Activated CD8-positive, alpha-beta memory T cell treated with anti-CD3 and anti-CD28 coated beads, Interleukin-2, amount 10 ng/mL, durations not matched to agents 7 days and 5 days (primary cell): ENCODE measurements at regions not wholly inside any gene's neighbourhood (a gene's known extent, or its start where the extent isn't known, plus 50 kb on each side); places are given as distances from the start of the nearest gene placed in this dataset.

Experiments used
- ATAC-seq: fragments of 150-1000 bp; cut with Tn5 transposase; one replicate; pipeline ENCODE4 v1.10.0; 2021; ENCODE audit warnings: moderate library complexity
- CTCF ChIA-PET: fragments of 350-600 bp; sonication (Branson Sonifier 250); formaldehyde crosslinking; loops from one replicate; lab custom pipeline; 2021; ENCODE audit warnings: antibody characterized with exemption; lab: Charles Lee
- DNase-seq: peaks from one replicate; pipeline ENCODE4 v3.0.0-alpha.2; 2020
- H3K27ac Mint-ChIP-seq: one replicate; pipeline ENCODE4 v1.8.0; 2021; ENCODE audit warnings: mild to moderate bottlenecking, mixed read lengths
- H3K27me3 Mint-ChIP-seq: one replicate; pipeline ENCODE4 v1.8.0; 2021; ENCODE audit warnings: mixed read lengths
- H3K36me3 Mint-ChIP-seq: one replicate; pipeline ENCODE4 v1.8.0; 2021; ENCODE audit warnings: mild to moderate bottlenecking, mixed read lengths
- H3K4me1 Mint-ChIP-seq: one replicate; pipeline ENCODE4 v1.8.0; 2021; ENCODE audit warnings: mixed read lengths
- H3K4me3 Mint-ChIP-seq: one replicate; pipeline ENCODE4 v1.8.0; 2021; ENCODE audit warnings: mild to moderate bottlenecking, moderate library complexity, mixed read lengths
- H3K9me3 Mint-ChIP-seq: one replicate; pipeline ENCODE4 v1.8.0; 2022; ENCODE audit warnings: low read depth, mixed read lengths

GRCh38 chr1:199335496-199335895 is 692.0 kb upstream of the NR5A2 start:
- CTCF ChIA-PET = no interaction called here
- Mint-ChIP-seq H3K4me3 (no peak overlapping the region), H3K27me3 (peaks cover 16% of the 10 kb centered on the region), H3K4me1 (no peaks in the 10 kb centered on the region), H3K27ac (no peak overlapping the region), H3K36me3 (no peaks in the 10 kb centered on the region), H3K9me3 (no peaks in the 10 kb centered on the region)
- no peak for DNase-seq
- ATAC-seq = no peak

- Mint-ChIP-seq H3K4me1 (no peaks in the 10 kb centered on the region), H3K27me3 (peaks cover 25% of the 10 kb centered on the region), H3K4me3 (no peak overlapping the region), H3K36me3 (no peaks in the 10 kb centered on the region), H3K27ac (no peak overlapping the region), H3K9me3 (no peaks in the 10 kb centered on the region)
- CTCF ChIA-PET = no interaction called here
- DNase-seq = no peak
- ATAC-seq = no peak
These were observed 690.5 kb upstream of the NR5A2 start for GRCh38 chr1:199336745-199337640.

- H3K27me3 Mint-ChIP-seq = peaks cover 30% of the 10 kb centered on the region
- H3K4me1 Mint-ChIP-seq = no peaks in the 10 kb centered on the region
- no peak overlapping the region for H3K4me3 Mint-ChIP-seq
- H3K36me3 Mint-ChIP-seq = no peaks in the 10 kb centered on the region
- DNase-seq = no peak
- no peak overlapping the region for H3K27ac Mint-ChIP-seq
- ATAC-seq = no peak
- CTCF ChIA-PET = no interaction called here
- no peaks in the 10 kb centered on the region for H3K9me3 Mint-ChIP-seq
These were observed 688.8 kb upstream of the NR5A2 start for GRCh38 chr1:199338760-199339159.

- no peak overlapping the region for H3K27ac Mint-ChIP-seq
These were observed 675.2 kb upstream of the NR5A2 start for GRCh38 chr1:199352351-199352750.

GRCh38 chr1:199353906-199354305 is 673.6 kb upstream of the NR5A2 start:
- Mint-ChIP-seq H3K4me3 (no peak overlapping the region), H3K27me3 (peaks cover 4% of the 10 kb centered on the region), H3K9me3 (no peaks in the 10 kb centered on the region), H3K36me3 (no peaks in the 10 kb centered on the region), H3K4me1 (no peaks in the 10 kb centered on the region), H3K27ac (no peak overlapping the region)
- ATAC-seq = no peak
- DNase-seq = no peak
- CTCF ChIA-PET = no interaction called here

More at GRCh38 chr1:199352351-199352750, 675.2 kb upstream of the NR5A2 start:
- no peak for ATAC-seq
- Mint-ChIP-seq H3K36me3 (no peaks in the 10 kb centered on the region), H3K9me3 (no peaks in the 10 kb centered on the region), H3K4me1 (no peaks in the 10 kb centered on the region), H3K4me3 (no peak overlapping the region), H3K27me3 (peaks cover 6% of the 10 kb centered on the region)
- CTCF ChIA-PET = no interaction called here
- no peak for DNase-seq

- no peaks in the 10 kb centered on the region for H3K9me3 Mint-ChIP-seq
- no peak overlapping the region for H3K4me3 Mint-ChIP-seq
- CTCF ChIA-PET = no interaction called here
- DNase-seq (no peak), ATAC-seq (no peak)
- no peaks in the 10 kb centered on the region for H3K36me3 Mint-ChIP-seq
- H3K4me1 Mint-ChIP-seq = no peaks in the 10 kb centered on the region
- peaks cover 2% of the 10 kb centered on the region for H3K27me3 Mint-ChIP-seq
- H3K27ac Mint-ChIP-seq = no peak overlapping the region
These were observed 670.9 kb upstream of the NR5A2 start for GRCh38 chr1:199356561-199356960.

GRCh38 chr1:199357599-199357998 is 669.9 kb upstream of the NR5A2 start:
- H3K27me3 Mint-ChIP-seq = peaks cover 6% of the 10 kb centered on the region
- CTCF ChIA-PET = interaction anchor here (0.7 to 1.0 kb wide), 2 partner anchors 107 to 1406 kb away, joined by 3 read pairs; no protein-coding TSS in a partner anchor
- no peaks in the 10 kb centered on the region for H3K9me3 Mint-ChIP-seq
- no peak overlapping the region for H3K27ac Mint-ChIP-seq
- no peak for ATAC-seq
- H3K4me1 Mint-ChIP-seq = no peaks in the 10 kb centered on the region
- H3K4me3 Mint-ChIP-seq = no peak overlapping the region
- DNase-seq = no peak
- no peaks in the 10 kb centered on the region for H3K36me3 Mint-ChIP-seq

- CTCF ChIA-PET = no interaction called here
- Mint-ChIP-seq H3K36me3 (no peaks in the 10 kb centered on the region), H3K9me3 (no peaks in the 10 kb centered on the region), H3K27me3 (peaks cover 7% of the 10 kb centered on the region), H3K27ac (no peak overlapping the region), H3K4me1 (no peaks in the 10 kb centered on the region), H3K4me3 (no peak overlapping the region)
- ATAC-seq = no peak
- no peak for DNase-seq
These were observed 664.5 kb upstream of the NR5A2 start for GRCh38 chr1:199362996-199363395.

- Mint-ChIP-seq H3K4me3 (no peak overlapping the region), H3K27ac (no peak overlapping the region), H3K36me3 (no peaks in the 10 kb centered on the region), H3K4me1 (no peaks in the 10 kb centered on the region), H3K9me3 (no peaks in the 10 kb centered on the region), H3K27me3 (peaks cover 5% of the 10 kb centered on the region)
- ATAC-seq (no peak), DNase-seq (no peak)
- CTCF ChIA-PET = no interaction called here
These were observed 654.4 kb upstream of the NR5A2 start for GRCh38 chr1:199373139-199373538.

GRCh38 chr1:199377211-199377610 is 650.3 kb upstream of the NR5A2 start:
- Mint-ChIP-seq H3K36me3 (no peaks in the 10 kb centered on the region), H3K9me3 (no peaks in the 10 kb centered on the region), H3K27me3 (peaks cover 7% of the 10 kb centered on the region), H3K27ac (no peak overlapping the region), H3K4me3 (no peak overlapping the region), H3K4me1 (no peaks in the 10 kb centered on the region)
- ATAC-seq = no peak
- no peak for DNase-seq
- CTCF ChIA-PET = no interaction called here

GRCh38 chr1:199383793-199384192 is 643.7 kb upstream of the NR5A2 start:
- CTCF ChIA-PET = no interaction called here
- Mint-ChIP-seq H3K4me3 (no peak overlapping the region), H3K4me1 (no peaks in the 10 kb centered on the region), H3K36me3 (no peaks in the 10 kb centered on the region), H3K27ac (no peak overlapping the region), H3K27me3 (peaks cover 2% of the 10 kb centered on the region), H3K9me3 (no peaks in the 10 kb centered on the region)
- ATAC-seq = no peak
- DNase-seq = no peak

- Mint-ChIP-seq H3K36me3 (no peaks in the 10 kb centered on the region), H3K27me3 (peaks cover 7% of the 10 kb centered on the region), H3K9me3 (no peaks in the 10 kb centered on the region), H3K4me1 (no peaks in the 10 kb centered on the region), H3K27ac (no peak overlapping the region), H3K4me3 (no peak overlapping the region)
- ATAC-seq (no peak), DNase-seq (no peak)
- CTCF ChIA-PET = no interaction called here
These were observed 632.7 kb upstream of the NR5A2 start for GRCh38 chr1:199394856-199395255.

GRCh38 chr1:199396456-199396855 is 631.1 kb upstream of the NR5A2 start:
- Mint-ChIP-seq H3K9me3 (no peaks in the 10 kb centered on the region), H3K27ac (no peak overlapping the region), H3K4me1 (no peaks in the 10 kb centered on the region), H3K27me3 (peaks cover 7% of the 10 kb centered on the region), H3K4me3 (no peak overlapping the region), H3K36me3 (no peaks in the 10 kb centered on the region)
- ATAC-seq (no peak), DNase-seq (no peak)
- CTCF ChIA-PET = interaction anchor here (0.6 kb wide), 1 partner anchor 22 kb away, joined by 3 read pairs; no protein-coding TSS in a partner anchor

GRCh38 chr1:199399996-199400724 is 627.4 kb upstream of the NR5A2 start:
- H3K4me1 Mint-ChIP-seq = no peaks in the 10 kb centered on the region
- H3K9me3 Mint-ChIP-seq = no peaks in the 10 kb centered on the region
- H3K27ac Mint-ChIP-seq = no peak overlapping the region
- CTCF ChIA-PET = no interaction called here
- H3K4me3 Mint-ChIP-seq = no peak overlapping the region
- ATAC-seq (no peak), DNase-seq (no peak)
- H3K36me3 Mint-ChIP-seq = no peaks in the 10 kb centered on the region
- H3K27me3 Mint-ChIP-seq = peaks cover 14% of the 10 kb centered on the region
